Stimulated activated CD4-positive, alpha-beta T cell treated with anti-CD3 and anti-CD28 coated beads, Interleukin-12 subunit alpha, Interleukin-12 subunit beta, amount 100 ng/mL, for 48 hours (primary cell): ENCODE measurements at regions not wholly inside any gene's neighbourhood (a gene's known extent, or its start where the extent isn't known, plus 50 kb on each side); places are given as distances from the start of the nearest gene placed in this dataset.

Experiments
- DNase-seq, 3 donors: peaks; one replicate each; pipeline ENCODE4 v3.0.0-alpha.2; 2020; ENCODE audit warnings: low read depth in 2 of 3, low spot score in 1 of 3

DNA sequence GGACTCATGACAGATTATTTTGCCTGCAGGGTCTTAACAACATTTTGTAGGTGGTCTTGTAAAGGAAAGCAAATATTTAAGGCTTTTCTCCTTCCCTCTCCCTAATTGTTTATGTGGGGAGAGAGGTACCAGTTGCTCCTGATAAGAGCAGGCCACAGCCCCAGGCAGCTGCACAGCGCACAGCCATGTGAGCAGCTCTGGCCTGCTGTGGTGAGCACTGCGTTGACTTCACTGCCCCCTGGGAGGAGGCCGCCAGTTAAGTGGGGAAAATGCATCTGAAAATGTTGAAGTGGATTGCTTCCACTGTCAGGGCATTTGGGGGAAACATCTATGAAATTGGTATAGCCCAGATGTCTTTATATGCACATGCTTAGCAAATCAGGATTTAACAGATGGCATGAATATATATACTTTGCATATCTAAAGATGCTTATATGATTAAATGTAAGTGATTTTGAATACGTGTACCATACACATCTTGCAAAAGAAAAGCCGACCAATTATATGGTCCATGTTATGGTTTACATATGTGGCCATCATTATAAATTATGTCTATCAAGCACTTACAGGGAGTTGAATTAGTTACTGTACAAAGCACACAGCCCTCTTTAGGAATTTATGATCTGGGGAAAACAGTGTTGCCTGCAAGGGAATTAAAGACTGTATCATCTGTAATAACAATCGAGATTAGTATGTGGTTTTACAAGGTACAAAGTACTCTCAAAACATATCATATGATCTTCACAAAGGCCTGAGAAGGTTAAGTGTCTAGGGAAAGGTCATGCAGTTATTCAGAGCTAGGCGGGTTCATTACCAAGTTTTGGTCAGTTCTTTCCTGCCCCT, 132.1 kb downstream of the RHOU start:
- DNase-seq: no peak

GRCh38 chr1:228867951-228868730, 132.9 kb downstream of the RHOU start:
- no peak for DNase-seq

DNA sequence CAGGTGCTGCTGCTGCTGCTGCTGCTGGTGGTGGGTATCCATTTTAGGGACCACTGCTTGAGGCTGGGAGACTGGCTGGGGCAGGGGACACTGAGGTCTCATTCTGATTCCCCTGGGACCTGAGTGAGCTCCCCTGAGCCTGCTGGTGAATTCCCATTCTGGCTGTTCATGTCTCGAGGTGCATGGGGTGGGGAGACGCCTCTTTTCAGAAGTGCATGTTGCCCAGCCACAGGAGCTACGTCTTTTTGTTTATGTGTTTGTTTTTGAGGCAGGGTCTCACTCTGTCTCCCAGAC, 133.4 kb downstream of the RHOU start:
- DNase-seq: no peak

DNA sequence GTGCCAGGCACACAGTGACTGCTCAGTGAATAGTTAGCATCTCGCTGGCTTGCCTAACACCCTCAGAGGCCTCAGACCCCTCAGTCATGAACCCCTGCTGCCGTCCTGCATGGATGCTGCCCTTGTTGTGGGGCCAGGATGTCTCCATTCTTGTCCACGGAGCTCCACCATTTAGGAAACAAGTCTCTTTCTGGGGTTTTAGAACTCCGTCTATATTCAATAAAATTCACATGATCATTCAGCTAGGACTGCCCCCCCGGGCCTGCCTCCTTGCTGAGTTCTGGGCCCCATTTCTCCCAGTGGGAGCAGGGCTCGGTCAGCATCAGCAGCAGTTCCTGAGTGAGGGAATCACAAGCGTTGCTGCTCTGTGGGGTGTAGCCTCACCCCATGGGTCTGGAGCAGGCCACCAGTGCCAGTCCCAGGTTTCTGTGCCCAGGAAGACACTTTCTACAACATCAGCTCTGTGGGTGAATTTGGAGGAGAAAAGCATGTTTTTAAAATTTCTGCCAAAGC, 134.1 kb downstream of the RHOU start:
- DNase-seq: no peak

DNA sequence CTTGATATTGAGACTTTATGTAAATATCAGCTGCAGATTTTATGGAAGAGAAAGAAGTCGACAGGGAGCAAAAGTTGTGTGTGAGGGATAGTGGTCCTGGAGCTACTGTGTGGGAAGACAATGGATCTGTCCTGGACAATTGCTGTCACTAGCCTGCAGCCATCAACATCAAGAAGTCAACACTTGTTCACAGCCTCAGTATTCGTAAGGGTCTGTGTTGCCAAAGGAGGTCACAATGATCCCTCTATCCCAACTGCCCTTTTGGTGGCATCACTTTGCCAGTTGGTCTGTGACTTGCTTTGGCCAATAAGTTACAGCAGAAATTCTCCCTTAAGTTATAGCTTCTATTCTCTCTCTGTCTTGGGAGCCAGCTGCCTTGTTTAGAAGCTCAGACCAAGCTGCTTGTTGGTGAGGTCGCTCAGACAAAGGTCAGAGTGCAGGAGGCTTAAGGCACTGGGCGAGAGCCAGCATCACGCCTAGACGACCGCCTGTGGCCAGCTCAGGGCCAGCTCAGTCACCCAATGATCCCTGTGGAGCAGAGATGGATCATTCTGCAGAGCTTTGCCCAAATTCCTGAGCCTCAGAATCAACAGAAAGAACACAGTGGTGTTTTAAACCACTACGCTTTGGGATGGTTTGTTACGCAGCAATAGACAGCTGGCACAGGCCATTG, 134.9 kb downstream of the RHOU start:
- DNase-seq: no peak

GRCh38 chr1:228871314-228872061, 136.2 kb downstream of the RHOU start:
- DNase-seq: no peak

DNA sequence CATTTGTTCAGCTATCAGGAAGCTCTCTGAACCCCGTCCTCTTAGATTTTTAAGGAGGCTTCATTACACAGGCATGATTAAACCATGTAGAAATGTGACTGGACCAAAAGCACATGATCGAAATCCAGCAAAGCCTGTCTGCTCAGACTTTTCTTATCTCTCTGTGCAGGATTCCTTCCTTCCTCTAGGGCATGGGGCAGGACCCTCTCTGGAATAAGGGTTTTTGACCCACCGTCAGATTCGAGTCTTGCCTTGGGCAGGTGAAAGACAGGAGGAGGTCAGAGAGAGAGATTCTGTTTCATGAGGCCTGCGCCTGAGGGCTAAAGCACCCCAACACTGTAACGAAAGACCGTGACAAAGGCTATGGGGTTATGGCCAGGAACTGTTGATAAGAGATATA, 136.8 kb downstream of the RHOU start:
- DNase-seq: no peak

- no peak for DNase-seq
These were observed 138.4 kb downstream of the RHOU start for GRCh38 chr1:228873709-228874108.

GRCh38 chr1:228875741-228876140, 140.5 kb downstream of the RHOU start:
- no peak for DNase-seq

GRCh38 chr1:228876187-228876586, 140.9 kb downstream of the RHOU start:
- DNase-seq: no peak

DNA sequence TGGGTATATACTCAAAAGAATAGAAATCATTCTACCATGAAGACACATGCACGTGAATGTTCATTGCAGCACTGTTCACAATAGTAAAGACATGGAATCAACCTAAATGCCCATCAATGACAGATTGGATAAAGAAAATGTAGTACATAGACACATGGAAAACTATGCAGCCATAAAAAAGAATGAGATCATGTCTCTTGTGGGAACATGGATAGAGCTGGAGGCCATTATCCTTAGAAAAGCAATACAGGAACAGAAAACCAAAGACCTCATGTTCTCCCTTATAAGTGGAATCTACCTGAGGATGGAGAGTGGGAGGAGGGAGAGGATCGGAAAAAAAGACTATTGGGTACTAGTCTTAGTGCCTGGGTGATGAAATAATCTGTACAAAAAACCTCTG, 143.9 kb downstream of the RHOU start:
- DNase-seq: no peak

GRCh38 chr1:228882041-228882770, 146.9 kb downstream of the RHOU start:
- no peak for DNase-seq

DNA sequence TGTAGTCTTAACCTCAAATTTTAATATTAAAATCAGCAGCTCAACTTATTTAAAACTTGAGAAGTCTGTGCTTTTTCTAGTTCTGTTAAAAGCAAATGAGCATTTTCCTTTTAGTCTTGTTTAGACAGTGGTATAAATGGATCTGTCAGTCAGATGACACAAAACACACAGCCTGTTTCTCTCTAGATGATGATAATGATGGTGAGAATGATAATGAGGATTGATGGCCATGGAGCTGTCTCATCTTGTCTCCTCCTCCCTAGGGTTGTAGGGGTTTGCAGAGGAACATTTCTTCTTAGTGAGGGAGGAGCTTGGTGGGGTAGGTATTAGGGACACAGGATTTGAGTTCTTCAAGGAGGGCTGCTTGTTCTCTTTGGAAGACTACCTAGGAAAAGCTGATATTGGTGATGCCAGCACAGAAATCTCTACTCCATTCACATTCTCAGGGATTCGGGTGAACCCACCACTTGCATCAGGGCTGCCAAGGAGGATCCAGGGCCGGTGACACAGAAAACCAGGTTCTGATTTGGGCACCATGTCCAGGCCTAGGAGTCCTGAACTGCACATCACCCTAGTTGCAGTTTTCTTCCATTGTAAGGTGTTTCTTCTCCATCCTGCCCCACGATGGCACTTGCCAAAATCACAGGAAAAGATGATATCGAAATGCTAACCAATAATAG, 147.6 kb downstream of the RHOU start:
- no peak for DNase-seq

GRCh38 chr1:228883535-228883934, 148.3 kb downstream of the RHOU start:
- no peak for DNase-seq

- DNase-seq: no peak
These were observed 148.9 kb downstream of the RHOU start for GRCh38 chr1:228884196-228884595.

DNA sequence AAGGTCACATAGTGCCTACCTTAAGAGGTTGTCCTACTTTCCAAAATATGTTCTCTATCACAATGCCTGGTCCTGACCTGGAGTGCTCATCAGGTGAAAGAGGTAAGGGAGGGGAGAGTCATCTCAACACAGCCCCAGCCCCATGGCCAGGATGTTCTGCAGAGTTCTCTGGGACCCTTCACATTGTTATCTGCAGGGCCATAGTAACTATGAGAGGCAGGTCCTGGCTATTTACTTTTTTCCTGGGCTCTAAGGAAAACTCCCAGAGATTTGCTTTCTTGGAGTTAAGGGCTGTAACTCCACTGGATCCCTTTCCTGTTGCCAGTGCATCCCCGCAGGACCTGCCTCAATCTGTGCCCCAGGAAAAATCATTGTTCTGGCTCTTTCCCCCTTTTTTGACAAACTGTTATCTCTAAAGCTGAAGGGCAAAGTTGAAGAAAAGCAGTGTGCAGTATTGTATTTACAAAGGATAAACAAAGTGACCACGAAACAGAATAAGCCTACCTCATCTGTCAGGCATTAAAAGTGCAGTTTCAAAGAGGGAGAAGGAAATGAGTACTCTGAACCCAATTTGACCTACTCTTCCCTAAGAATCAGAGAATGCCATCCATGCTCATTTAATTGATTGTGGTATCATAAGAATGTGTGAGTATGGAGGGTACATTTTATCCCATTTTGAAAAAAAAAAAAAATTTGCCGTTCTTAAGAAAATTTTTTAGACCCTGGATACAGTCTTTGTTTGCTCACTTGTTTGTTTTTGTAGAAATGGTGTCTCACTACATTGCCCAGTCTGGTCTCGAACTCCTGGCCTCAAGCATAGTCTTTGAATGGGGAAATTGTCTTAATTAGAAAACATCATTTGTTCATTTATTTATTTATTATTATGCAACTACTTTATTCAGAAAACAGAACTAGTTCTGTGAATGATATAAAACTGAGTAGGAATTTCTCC, 149.6 kb downstream of the RHOU start:
- no peak for DNase-seq

- no peak for DNase-seq
These were observed 150.6 kb downstream of the RHOU start for GRCh38 chr1:228885845-228886244.

GRCh38 chr1:228887101-228887500, 151.8 kb downstream of the RHOU start:
- DNase-seq: no peak

GRCh38 chr1:228887960-228888359, 152.7 kb downstream of the RHOU start:
- no peak for DNase-seq
